WI38 (cell line): ENCODE measurements at regions not wholly inside any gene's neighbourhood (a gene's known extent, or its start where the extent isn't known, plus 50 kb on each side); places are given as distances from the start of the nearest gene placed in this dataset.

Source experiments
- H3K4me3 ChIP-seq: 2 replicates; pipeline ENCODE4 v1.5.1; 2011; ENCODE audit warnings: low read depth, mild to moderate bottlenecking, control low read depth, low read length
- CTCF ChIP-seq: IDR thresholded peaks from 2 replicates; pipeline ENCODE4 v1.5.1; 2012; ENCODE audit warnings: low read depth, mild to moderate bottlenecking, control low read depth, low read length

DNA sequence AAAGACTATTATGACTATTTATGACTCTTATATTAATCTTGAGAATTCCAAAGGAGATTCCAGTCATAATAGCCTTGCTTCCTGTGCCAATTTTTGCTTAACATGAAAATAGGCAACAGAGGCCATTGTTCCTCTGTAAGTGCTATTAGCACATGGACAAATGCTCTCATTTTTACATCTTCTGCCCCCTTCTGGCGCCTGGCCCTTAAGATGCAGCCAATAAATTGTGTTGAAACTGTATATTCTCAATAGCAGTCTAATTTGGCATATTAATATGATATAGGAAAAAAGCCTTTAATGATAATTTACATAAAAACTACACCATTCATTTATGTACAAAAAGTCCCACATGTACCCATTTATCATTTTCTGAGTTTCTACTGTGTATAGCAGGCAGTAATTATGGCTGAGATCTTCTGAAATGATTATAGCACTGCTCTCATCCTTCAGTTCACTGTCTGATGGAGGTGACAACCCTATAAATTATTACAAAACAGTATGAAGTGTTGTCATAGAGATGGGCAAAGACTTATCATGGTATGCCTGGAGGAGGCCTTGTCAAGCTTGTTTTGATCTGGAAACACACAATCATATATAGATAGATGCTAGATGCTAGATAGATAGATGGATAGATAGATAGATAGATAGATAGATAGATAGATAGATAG, 613.3 kb downstream of the TSN start:
- no peak for TF ChIP-seq CTCF
- H3K4me3 ChIP-seq = no peak overlapping the region

- no peak overlapping the region for H3K4me3 ChIP-seq
- no peak for TF ChIP-seq CTCF
Observed at GRCh38 chr2:122378521-122378920, 623.1 kb downstream of the TSN start.

DNA sequence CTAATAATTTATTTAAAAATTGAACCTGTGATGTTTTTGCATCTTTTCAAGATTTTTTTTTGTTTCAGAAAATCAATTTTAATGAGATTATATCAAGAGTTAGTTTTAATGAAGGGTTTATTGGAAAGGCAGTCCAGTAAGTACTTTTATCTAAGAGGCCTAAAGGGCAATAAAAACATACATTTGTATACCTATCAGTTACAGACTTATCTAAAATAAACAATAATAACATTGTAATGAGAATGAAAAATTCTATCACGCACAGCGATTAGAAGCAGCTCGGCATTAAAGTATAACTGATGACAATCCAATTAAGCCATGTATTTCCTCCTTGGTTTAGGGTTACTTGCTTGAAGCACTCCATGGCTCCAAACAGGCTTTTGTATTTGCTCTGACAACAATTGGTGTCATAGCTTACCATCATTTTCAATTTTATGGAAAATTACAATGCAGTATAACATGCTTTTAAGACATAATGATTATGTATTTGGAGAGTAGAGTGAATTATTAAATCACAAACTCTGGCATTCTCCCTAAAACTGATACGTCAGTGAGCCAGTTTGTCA, 629.4 kb downstream of the TSN start:
- TF ChIP-seq CTCF = no peak
- H3K4me3 ChIP-seq = no peak overlapping the region

DNA sequence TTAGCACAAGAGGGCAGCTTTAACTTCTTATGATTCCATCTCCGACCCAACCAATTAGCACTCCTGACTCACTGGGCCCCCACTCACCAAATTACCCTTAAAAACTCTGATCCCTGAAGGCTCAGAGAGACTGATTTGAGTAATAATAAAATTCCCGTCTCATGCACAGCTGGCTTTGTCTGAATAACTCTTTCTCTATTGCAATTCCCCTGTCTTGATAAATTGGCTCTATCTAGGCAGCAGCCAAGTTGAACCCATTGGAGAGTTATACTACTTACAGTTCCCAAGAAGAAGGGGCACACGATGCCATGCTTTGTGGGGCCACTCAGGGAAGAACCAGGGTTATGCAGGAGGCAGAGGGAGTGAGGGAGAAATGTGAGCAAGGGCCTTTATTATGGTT, 632.8 kb downstream of the TSN start:
- no peak overlapping the region for H3K4me3 ChIP-seq
- no peak for TF ChIP-seq CTCF

GRCh38 chr2:122389694-122390093, 634.2 kb downstream of the TSN start:
- H3K4me3 ChIP-seq = no peak overlapping the region
- TF ChIP-seq CTCF = no peak

GRCh38 chr2:122390406-122390805, 635.0 kb downstream of the TSN start:
- H3K4me3 ChIP-seq = no peak overlapping the region
- no peak for TF ChIP-seq CTCF

DNA sequence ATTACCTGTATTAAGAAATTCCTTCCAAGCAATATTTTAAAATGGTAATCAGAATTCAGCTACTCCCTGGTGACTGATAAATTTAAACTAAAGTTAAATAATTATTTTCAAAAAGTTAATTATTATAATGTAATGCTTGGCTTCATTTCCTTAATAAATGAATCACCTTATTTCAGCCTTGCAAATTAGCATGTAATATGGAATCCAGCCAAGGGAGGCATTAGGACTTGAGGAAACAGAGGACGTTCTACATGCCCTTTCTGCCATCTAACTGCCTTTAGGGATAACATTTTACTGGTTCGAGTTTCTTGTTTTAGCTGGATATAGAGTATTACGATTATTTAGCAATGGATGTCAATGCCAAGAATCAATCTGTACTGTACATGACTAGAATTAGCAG, 636.3 kb downstream of the TSN start:
- H3K4me3 ChIP-seq = no peak overlapping the region
- TF ChIP-seq CTCF = no peak
